ENCODE measurements at regions not wholly inside any gene's neighbourhood (a gene's known extent, or its start where the extent isn't known, plus 50 kb on each side); places are given as distances from the start of the nearest gene placed in this dataset.

DNA sequence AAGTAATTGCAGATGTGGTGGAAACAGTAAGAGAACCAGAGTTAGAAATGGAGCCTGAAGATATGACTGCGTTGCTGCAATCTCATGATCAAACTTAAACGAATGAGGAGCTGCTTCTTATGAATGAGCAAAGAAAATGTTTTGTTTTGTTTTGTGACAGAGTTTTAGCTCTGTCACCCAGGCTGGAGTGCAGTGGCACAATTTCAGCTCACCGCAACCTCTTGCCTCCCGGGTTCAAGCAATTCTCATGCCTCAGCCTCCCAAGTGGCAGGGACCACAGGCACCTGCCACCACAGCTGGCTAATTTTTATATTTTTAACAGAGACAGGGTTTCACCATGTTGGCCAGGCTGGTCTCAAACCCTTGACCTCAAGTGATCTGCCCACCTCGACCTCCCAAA lies 53.3 kb upstream of the NFASC start:
- Mint-ChIP-seq H3K4me3 (ENCODE audit: unreplicated experiment) (no peak overlapping the region), H3K9me3 (ENCODE audit: unreplicated experiment) (no peaks in the 10 kb centered on the region), H3K27me3 (ENCODE audit: insufficient read depth, unreplicated experiment) (peaks cover 9% of the 10 kb centered on the region), H3K27ac (ENCODE audit: unreplicated experiment) (no peak overlapping the region), H3K4me1 (ENCODE audit: low read depth, unreplicated experiment) (no peaks in the 10 kb centered on the region), H3K36me3 (ENCODE audit: insufficient read depth, unreplicated experiment) (no peaks in the 10 kb centered on the region)
- intact Hi-C loops (cut with micrococcal nuclease; ENCODE audit: unreplicated experiment) = no loop called here
- no peaks in the 10 kb centered on the region for H3K36me3 ChIP-seq (ENCODE audit: control insufficient read depth, insufficient read depth, low read length)
- POLR2A ChIA-PET = no interaction called here
- no peaks in the 10 kb centered on the region for H3K4me1 ChIP-seq
- H3K9me3 ChIP-seq = no peaks in the 10 kb centered on the region
- no peak for DNase-seq
- H3K4me3 ChIP-seq (ENCODE audit: low read depth, low read length) = no peak overlapping the region
- TF ChIP-seq CTCF (IDR thresholded peaks at IDR 0.05; ENCODE audit: insufficient read depth in 1 of 2, low read depth in 1 of 2, low read length in 1 of 2, severe bottlenecking in 1 of 2, unreplicated experiment in 1 of 2) = no peak
- BruUV-seq (replicated peaks) = no TSS peak
- no peaks in the 10 kb centered on the region for H3K27me3 ChIP-seq (replicated peaks; ENCODE audit: control insufficient read depth, insufficient read depth, low read length)
- CTCF ChIA-PET = interaction anchor here (4.5 kb wide), 1 partner anchor 10 kb away, joined by 19 read pairs; no protein-coding TSS in a partner anchor

GRCh38 chr1:204818998-204819397 lies 51.7 kb upstream of the NFASC start:
- Mint-ChIP-seq H3K27me3 (ENCODE audit: insufficient read depth, unreplicated experiment) (peaks cover 12% of the 10 kb centered on the region), H3K27ac (ENCODE audit: unreplicated experiment) (no peak overlapping the region), H3K4me3 (ENCODE audit: unreplicated experiment) (no peak overlapping the region), H3K4me1 (ENCODE audit: low read depth, unreplicated experiment) (no peaks in the 10 kb centered on the region), H3K36me3 (ENCODE audit: insufficient read depth, unreplicated experiment) (no peaks in the 10 kb centered on the region), H3K9me3 (ENCODE audit: unreplicated experiment) (no peaks in the 10 kb centered on the region)
- no peak overlapping the region for H3K4me3 ChIP-seq (ENCODE audit: low read depth, low read length)
- H3K9me3 ChIP-seq = no peaks in the 10 kb centered on the region
- ChIA-PET CTCF (interaction anchor here (4.5 kb wide), 1 partner anchor 12 kb away, joined by 19 read pairs; no protein-coding TSS in a partner anchor), POLR2A (no interaction called here)
- no peak for TF ChIP-seq CTCF (IDR thresholded peaks at IDR 0.05; ENCODE audit: insufficient read depth in 1 of 2, low read depth in 1 of 2, low read length in 1 of 2, severe bottlenecking in 1 of 2, unreplicated experiment in 1 of 2)
- H3K4me1 ChIP-seq = no peaks in the 10 kb centered on the region
- H3K27me3 ChIP-seq (replicated peaks; ENCODE audit: control insufficient read depth, insufficient read depth, low read length) = peaks cover under 1% of the 10 kb centered on the region; the same call in 1 of the 2 replicates
- DNase-seq = no peak
- intact Hi-C loops (cut with micrococcal nuclease; ENCODE audit: unreplicated experiment) = no loop called here
- no TSS peak for BruUV-seq (replicated peaks)
- H3K36me3 ChIP-seq (ENCODE audit: control insufficient read depth, insufficient read depth, low read length) = no peaks in the 10 kb centered on the region

DNA sequence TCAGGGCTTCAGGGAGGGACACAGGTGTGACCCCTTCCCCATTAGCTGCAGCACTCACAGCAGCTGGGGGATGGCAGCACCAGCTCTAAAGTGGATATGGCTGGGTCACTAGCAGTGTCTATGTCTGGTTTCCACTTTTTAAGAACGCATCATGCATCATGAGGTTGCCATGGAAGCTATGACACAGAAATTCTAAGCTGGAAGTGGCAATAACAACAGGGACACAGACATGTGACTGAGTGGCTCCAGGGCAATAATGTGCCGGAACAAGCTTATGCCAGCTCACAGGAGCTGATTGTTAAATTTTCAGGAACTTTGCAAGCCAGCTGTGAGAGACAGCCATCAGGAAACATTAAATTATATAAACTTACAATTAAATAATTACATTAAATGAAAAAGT lies 51.2 kb upstream of the NFASC start:
- ChIA-PET CTCF (interaction anchor here (4.5 kb wide), 1 partner anchor 12 kb away, joined by 19 read pairs; no protein-coding TSS in a partner anchor), POLR2A (no interaction called here)
- no peak for TF ChIP-seq CTCF (IDR thresholded peaks at IDR 0.05; ENCODE audit: insufficient read depth in 1 of 2, low read depth in 1 of 2, low read length in 1 of 2, severe bottlenecking in 1 of 2, unreplicated experiment in 1 of 2)
- no peaks in the 10 kb centered on the region for H3K4me1 Mint-ChIP-seq (ENCODE audit: low read depth, unreplicated experiment)
- Histone ChIP-seq H3K4me1 (no peaks in the 10 kb centered on the region), H3K36me3 (ENCODE audit: control insufficient read depth, insufficient read depth, low read length) (no peaks in the 10 kb centered on the region), H3K4me3 (ENCODE audit: low read depth, low read length) (no peak overlapping the region), H3K27me3 (replicated peaks; ENCODE audit: control insufficient read depth, insufficient read depth, low read length) (peaks cover 1% of the 10 kb centered on the region; the same call in 1 of the 2 replicates), H3K9me3 (no peaks in the 10 kb centered on the region)
- no peak for DNase-seq
- no TSS peak for BruUV-seq (replicated peaks)
- H3K27me3 Mint-ChIP-seq (ENCODE audit: insufficient read depth, unreplicated experiment) = peaks cover 14% of the 10 kb centered on the region
- no peaks in the 10 kb centered on the region for H3K9me3 Mint-ChIP-seq (ENCODE audit: unreplicated experiment)
- intact Hi-C loops (cut with micrococcal nuclease; ENCODE audit: unreplicated experiment) = no loop called here
- H3K36me3 Mint-ChIP-seq (ENCODE audit: insufficient read depth, unreplicated experiment) = no peaks in the 10 kb centered on the region
- no peak overlapping the region for H3K27ac Mint-ChIP-seq (ENCODE audit: unreplicated experiment)
- H3K4me3 Mint-ChIP-seq (ENCODE audit: unreplicated experiment) = no peak overlapping the region
